NB4 (cell line): ENCODE measurements at regions not wholly inside any gene's neighbourhood (a gene's known extent, or its start where the extent isn't known, plus 50 kb on each side); places are given as distances from the start of the nearest gene placed in this dataset.

Experiments
- DNase-seq: peaks from one replicate; pipeline ENCODE4 v3.0.0; 2010; ENCODE audit warnings: low read depth
- H3K4me3 ChIP-seq: one replicate; pipeline ENCODE4 v1.5.1; 2011; ENCODE audit warnings: mild to moderate bottlenecking, low read depth, low read length, moderate library complexity
- MAX ChIP-seq: IDR thresholded peaks from 2 replicates; pipeline ENCODE4 v1.6.1; 2011; ENCODE audit warnings: low read depth, low read length
- MYC ChIP-seq: IDR thresholded peaks from 2 replicates; pipeline ENCODE4 v1.6.1; 2011; ENCODE audit warnings: low read depth, low read length
- POLR2A ChIP-seq: IDR thresholded peaks from 2 replicates; pipeline ENCODE4 v1.6.1; 2011; ENCODE audit warnings: mild to moderate bottlenecking; ENCODE audit not compliant: insufficient read length; ENCODE audit errors: extremely low read depth
- TF ChIP-seq, protein P1 (sequence below): IDR thresholded peaks from one replicate; pipeline ENCODE4 v1.5.1; 2012; ENCODE audit warnings: low read depth, low read length

DNA sequence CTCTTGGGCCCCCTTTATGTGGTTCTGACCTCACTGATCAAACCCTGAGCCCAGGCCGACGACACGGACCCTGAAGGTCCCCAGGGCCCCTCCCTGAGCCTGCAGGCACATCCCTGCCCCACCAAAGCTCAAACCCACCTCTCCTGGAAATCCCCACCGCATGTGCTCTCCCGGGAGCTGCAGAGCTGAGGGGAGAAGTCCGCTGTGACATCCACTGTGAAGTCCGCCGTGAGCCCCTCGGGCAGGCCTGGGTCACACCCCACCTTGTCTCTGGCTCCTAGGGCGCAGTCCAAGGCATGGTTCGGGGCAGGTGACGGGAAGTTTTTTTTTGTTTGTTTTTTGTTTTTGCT lies 100.2 kb downstream of the MICALL2 start:
- no peak for TF ChIP-seq MAX
- no peak for TF ChIP-seq POLR2A
- TF ChIP-seq MYC = no peak
- TF ChIP-seq, protein P1, sequence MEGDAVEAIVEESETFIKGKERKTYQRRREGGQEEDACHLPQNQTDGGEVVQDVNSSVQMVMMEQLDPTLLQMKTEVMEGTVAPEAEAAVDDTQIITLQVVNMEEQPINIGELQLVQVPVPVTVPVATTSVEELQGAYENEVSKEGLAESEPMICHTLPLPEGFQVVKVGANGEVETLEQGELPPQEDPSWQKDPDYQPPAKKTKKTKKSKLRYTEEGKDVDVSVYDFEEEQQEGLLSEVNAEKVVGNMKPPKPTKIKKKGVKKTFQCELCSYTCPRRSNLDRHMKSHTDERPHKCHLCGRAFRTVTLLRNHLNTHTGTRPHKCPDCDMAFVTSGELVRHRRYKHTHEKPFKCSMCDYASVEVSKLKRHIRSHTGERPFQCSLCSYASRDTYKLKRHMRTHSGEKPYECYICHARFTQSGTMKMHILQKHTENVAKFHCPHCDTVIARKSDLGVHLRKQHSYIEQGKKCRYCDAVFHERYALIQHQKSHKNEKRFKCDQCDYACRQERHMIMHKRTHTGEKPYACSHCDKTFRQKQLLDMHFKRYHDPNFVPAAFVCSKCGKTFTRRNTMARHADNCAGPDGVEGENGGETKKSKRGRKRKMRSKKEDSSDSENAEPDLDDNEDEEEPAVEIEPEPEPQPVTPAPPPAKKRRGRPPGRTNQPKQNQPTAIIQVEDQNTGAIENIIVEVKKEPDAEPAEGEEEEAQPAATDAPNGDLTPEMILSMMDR = no peak
- H3K4me3 ChIP-seq = no peak overlapping the region
- no peak for DNase-seq

DNA sequence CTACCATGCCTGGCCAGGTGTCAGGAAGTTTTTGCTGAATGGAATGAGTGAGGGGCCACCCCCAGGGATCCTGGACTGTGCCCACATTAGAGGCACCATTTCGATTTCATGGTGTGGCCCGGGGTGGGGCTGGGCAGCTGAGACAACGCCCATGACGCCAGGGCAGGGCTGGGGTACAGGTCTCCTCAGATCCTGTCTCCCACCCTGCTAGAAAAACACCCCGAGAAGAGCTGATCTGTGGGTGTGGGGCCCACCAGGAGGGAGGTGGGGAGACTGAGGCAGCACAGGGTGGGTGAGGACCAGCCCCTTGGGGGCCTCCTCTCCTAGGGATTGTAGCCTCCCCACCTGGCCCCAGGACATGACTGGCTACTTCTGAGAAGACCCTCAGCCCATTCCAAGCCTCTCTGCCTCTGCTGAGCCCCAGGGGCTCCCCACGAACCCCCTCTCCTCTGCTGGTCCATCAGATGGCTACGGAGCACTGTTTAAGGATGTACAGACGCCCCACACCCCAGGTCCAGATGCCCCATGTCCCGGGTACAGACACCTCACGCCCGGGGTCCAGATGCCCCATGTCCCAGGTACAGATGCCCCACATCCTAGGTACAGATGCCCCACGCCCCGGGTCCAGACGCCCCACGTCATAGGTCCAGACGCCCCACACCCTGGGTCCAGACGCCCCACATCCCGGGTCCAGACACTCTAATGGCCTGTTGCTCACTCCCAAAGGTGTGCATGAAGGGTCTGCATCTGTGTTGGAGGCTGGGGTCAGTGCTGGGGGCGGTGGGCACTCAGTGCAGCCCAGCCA lies 99.4 kb downstream of the MICALL2 start:
- no peak for DNase-seq
- TF ChIP-seq MAX (no peak), MYC (no peak), POLR2A (no peak)
- TF ChIP-seq, protein P1 = no peak
- H3K4me3 ChIP-seq = no peak overlapping the region

GRCh38 chr7:1360521-1360971 lies 98.7 kb downstream of the MICALL2 start:
- TF ChIP-seq, protein P1 = no peak
- TF ChIP-seq MAX (no peak), POLR2A (no peak), MYC (no peak)
- no peak for DNase-seq
- no peak overlapping the region for H3K4me3 ChIP-seq

DNA sequence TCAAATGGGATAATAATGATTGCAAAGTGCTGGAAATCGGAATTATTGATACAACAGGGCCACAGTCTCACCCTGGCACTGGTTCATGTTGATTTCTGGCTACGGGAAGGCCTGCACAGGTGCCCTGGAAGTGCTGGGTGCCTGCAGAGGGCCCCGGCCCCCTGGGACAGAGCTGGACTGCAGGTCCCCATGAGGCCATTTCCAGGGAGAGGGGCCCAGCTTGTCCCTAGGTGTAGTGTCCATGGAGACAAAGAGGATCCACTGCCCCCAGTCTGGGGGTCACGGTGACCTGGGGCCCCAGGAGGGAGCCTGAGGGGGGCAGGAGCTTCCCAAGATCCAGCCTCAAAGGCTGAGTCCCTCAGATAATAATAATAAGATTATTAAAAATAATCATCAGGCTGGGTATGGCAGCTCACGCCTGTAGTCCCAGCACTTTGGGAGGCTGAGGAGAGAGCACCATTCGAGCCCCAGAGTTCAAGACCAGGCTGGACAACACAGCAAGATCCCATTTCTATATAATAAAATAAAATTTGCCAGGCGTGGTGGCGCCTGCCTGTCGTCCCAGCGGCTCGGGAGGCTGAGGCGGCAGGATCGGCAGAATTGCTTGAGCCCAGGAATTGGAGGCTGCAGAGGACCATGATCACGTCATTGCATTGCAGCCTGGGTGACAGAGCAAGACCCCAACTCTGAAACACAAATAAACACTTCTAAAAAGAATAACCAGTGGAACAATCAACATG lies 98.1 kb downstream of the MICALL2 start:
- no peak for DNase-seq
- no peak overlapping the region for H3K4me3 ChIP-seq
- no peak for TF ChIP-seq POLR2A
- TF ChIP-seq, protein P1 = no peak
- TF ChIP-seq MYC = no peak
- no peak for TF ChIP-seq MAX

DNA sequence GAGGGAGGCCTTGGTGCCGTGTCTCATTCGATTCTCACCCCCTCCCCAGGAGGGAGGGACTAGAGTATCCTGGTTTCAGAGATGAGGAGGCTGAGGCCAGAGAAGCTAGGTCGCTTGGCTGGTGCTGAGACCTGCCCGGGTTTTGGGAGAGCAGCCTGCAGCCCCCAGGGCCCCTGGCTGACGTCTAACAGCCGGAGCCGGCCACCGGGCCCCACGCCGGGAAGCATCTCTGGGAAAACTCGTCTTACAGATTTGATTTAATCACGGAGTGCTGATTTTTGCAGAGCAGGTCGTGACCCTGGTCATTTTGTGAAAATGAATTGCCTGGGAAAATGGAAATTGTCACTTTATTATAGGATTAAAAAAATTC lies 97.5 kb downstream of the MICALL2 start:
- H3K4me3 ChIP-seq = no peak overlapping the region
- TF ChIP-seq, protein P1 = no peak
- TF ChIP-seq MAX = no peak
- no peak for TF ChIP-seq POLR2A
- TF ChIP-seq MYC = no peak
- no peak for DNase-seq
